ENCODE measurements at regions not wholly inside any gene's neighbourhood (a gene's known extent, or its start where the extent isn't known, plus 50 kb on each side); places are given as distances from the start of the nearest gene placed in this dataset.

DNA sequence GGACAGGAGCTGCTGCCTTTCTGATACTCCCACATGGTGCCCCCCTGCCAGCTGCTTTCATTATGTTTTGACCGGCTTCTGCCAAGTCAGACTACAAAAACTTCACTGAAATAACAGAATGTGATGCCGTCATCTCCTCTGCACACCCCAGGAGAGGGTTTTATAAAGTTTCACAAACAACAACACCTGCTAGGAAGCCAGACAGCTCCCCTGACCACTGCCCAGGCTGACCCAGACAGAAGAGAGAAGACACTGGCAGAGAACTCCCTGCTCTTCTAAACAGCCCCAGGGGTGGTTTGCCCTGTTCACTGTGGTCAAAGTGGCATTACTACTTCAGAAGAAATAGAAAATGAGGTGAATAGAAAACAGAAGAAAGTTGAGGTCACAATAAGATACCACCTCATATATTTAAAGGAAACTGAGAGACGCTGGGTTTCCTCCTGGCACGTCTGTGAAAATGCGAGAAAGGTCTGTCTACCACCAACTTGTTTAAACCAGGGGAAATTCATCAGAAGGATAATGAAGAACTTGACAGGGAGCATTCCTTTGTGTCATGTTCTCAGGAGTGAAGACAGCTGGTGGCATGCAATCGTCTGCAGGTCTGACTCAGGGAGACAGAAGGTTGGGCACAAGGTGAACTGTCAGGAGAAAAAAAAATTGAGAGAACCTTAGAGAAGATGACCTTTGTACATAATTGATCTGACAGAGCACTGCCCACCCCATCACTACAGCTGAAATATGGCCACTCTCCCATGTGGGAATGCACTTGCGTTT, 119.0 kb upstream of the NFIA start:
- TF ChIP-seq YY1 (IDR thresholded peaks at IDR 0.05; ENCODE audit: insufficient read depth, insufficient read length) (no peak), SUZ12 (IDR thresholded peaks at IDR 0.05; ENCODE audit: extremely low read depth, insufficient read depth, insufficient read length) (no peak)
